ENCODE measurements at regions not wholly inside any gene's neighbourhood (a gene's known extent, or its start where the extent isn't known, plus 50 kb on each side); places are given as distances from the start of the nearest gene placed in this dataset.

- TF ChIP-seq CREB5 (CRISPR knock-in tag; IDR thresholded peaks at IDR 0.05; ENCODE audit: low read depth) (no peak), ZC3H10 (CRISPR knock-in tag; IDR thresholded peaks at IDR 0.05) (no peak)
Observed at GRCh38 chr20:51249215-51249614, 226.3 kb upstream of the KCNG1 start (continued).

GRCh38 chr20:51244466-51244865 lies 221.6 kb upstream of the KCNG1 start:
- no peak for TF ChIP-seq TSHZ2 (CRISPR knock-in tag; IDR thresholded peaks at IDR 0.05)
- no peak for TF ChIP-seq RARB (CRISPR knock-in tag; IDR thresholded peaks at IDR 0.05)
- no peak for TF ChIP-seq ZNF8 (CRISPR knock-in tag; IDR thresholded peaks at IDR 0.05)
- TF ChIP-seq CSDC2 (CRISPR knock-in tag; IDR thresholded peaks at IDR 0.05), result no peak
- TF ChIP-seq CREB5 (CRISPR knock-in tag; IDR thresholded peaks at IDR 0.05; ENCODE audit: low read depth), result no peak
- no peak for TF ChIP-seq OSR1 (CRISPR knock-in tag; IDR thresholded peaks at IDR 0.05)
- no peak for TF ChIP-seq ZNF565 (CRISPR knock-in tag; conservative IDR thresholded peaks at IDR 0.05; ENCODE audit: low read depth)
- no peak for TF ChIP-seq PPARA (CRISPR knock-in tag; IDR thresholded peaks at IDR 0.05; ENCODE audit: borderline replicate concordance)
- no peak for TF ChIP-seq ARNTL (CRISPR knock-in tag; IDR thresholded peaks at IDR 0.05; ENCODE audit: borderline replicate concordance, low read depth)
- TF ChIP-seq ISL1 (CRISPR knock-in tag; IDR thresholded peaks at IDR 0.05), result no peak
- no peak for TF ChIP-seq ZFP3 (CRISPR knock-in tag; IDR thresholded peaks at IDR 0.05)
- TF ChIP-seq CSRNP3 (CRISPR knock-in tag; IDR thresholded peaks at IDR 0.05), result no peak
- TF ChIP-seq GLIS3 (CRISPR knock-in tag; IDR thresholded peaks at IDR 0.05), result no peak
- TF ChIP-seq BACH2 (CRISPR knock-in tag; IDR thresholded peaks at IDR 0.05; ENCODE audit: borderline replicate concordance), result no peak
- TF ChIP-seq SNAI2 (CRISPR knock-in tag; IDR thresholded peaks at IDR 0.05), result no peak
- TF ChIP-seq ESRRG (CRISPR knock-in tag; IDR thresholded peaks at IDR 0.05), result no peak
- no peak for TF ChIP-seq PATZ1 (CRISPR knock-in tag; IDR thresholded peaks at IDR 0.05; ENCODE audit: borderline replicate concordance)
- no peak for TF ChIP-seq ZFP30 (CRISPR knock-in tag; IDR thresholded peaks at IDR 0.05)
- ATAC-seq, result no peak

GRCh38 chr20:51238675-51239305 lies 215.9 kb upstream of the KCNG1 start:
- TF ChIP-seq ZNF565 (CRISPR knock-in tag; conservative IDR thresholded peaks at IDR 0.05; ENCODE audit: low read depth), result no peak
- TF ChIP-seq ARNTL (CRISPR knock-in tag; IDR thresholded peaks at IDR 0.05; ENCODE audit: borderline replicate concordance, low read depth), result no peak
- no peak for TF ChIP-seq ZC3H10 (CRISPR knock-in tag; IDR thresholded peaks at IDR 0.05)
- TF ChIP-seq PATZ1 (CRISPR knock-in tag; IDR thresholded peaks at IDR 0.05; ENCODE audit: borderline replicate concordance), result no peak
- no peak for TF ChIP-seq OSR1 (CRISPR knock-in tag; IDR thresholded peaks at IDR 0.05)
- no peak for TF ChIP-seq BACH2 (CRISPR knock-in tag; IDR thresholded peaks at IDR 0.05; ENCODE audit: borderline replicate concordance)
- no peak for TF ChIP-seq SNAI2 (CRISPR knock-in tag; IDR thresholded peaks at IDR 0.05)
- TF ChIP-seq ZNF8 (CRISPR knock-in tag; IDR thresholded peaks at IDR 0.05), result no peak
- no peak for TF ChIP-seq ESRRG (CRISPR knock-in tag; IDR thresholded peaks at IDR 0.05)
- no peak for TF ChIP-seq ZNF70 (CRISPR knock-in tag; IDR thresholded peaks at IDR 0.05)
- no peak for TF ChIP-seq CSRNP3 (CRISPR knock-in tag; IDR thresholded peaks at IDR 0.05)
- TF ChIP-seq POU6F1 (CRISPR knock-in tag; IDR thresholded peaks at IDR 0.05; ENCODE audit: borderline replicate concordance, low read depth), result no peak
- no peak for TF ChIP-seq TCF4 (CRISPR knock-in tag; IDR thresholded peaks at IDR 0.05; ENCODE audit: borderline replicate concordance)
- no peak for TF ChIP-seq CSDC2 (CRISPR knock-in tag; IDR thresholded peaks at IDR 0.05)
- no peak for TF ChIP-seq RARB (CRISPR knock-in tag; IDR thresholded peaks at IDR 0.05)
- no peak for TF ChIP-seq ZFP3 (CRISPR knock-in tag; IDR thresholded peaks at IDR 0.05)
- ATAC-seq, result no peak

Data from SK-N-SH treated with all-trans-retinoic acid at 6 μM for 48 hours (cell line).